H1 (cell line): ENCODE measurements at regions not wholly inside any gene's neighbourhood (a gene's known extent, or its start where the extent isn't known, plus 50 kb on each side); places are given as distances from the start of the nearest gene placed in this dataset.

Source experiments
- CTCF ChIA-PET: fragments of 300-600 bp; sonication (Branson Sonifier 250); formaldehyde crosslinking; loops from one replicate; lab custom pipeline; 2021; ENCODE audit not compliant: partially characterized antibody; lab: Charles Lee
- POLR2A ChIA-PET: fragments of 300-600 bp; sonication (Branson Sonifier 250); formaldehyde crosslinking; loops from one replicate; lab custom pipeline; 2021; ENCODE audit warnings: inconsistent platforms; ENCODE audit not compliant: partially characterized antibody; lab: Charles Lee
- DNase-seq, 2 experiments: peaks; one replicate each; pipeline versions ENCODE4 v3.0.0 to v3.0.0-alpha.2; 2010 to 2022; ENCODE audit warnings: low spot score in 2 of 2, low read depth in 1 of 2, mixed read lengths in 1 of 2
- FAIRE-seq: peaks from 2 replicates; lab custom pipeline; 2011; peaks lifted over from hg19 to GRCh38; lab: Jason Lieb, UNC
- H2AFZ ChIP-seq: 2 replicates; pipeline ENCODE4 v1.8.1; 2012; ENCODE audit warnings: low read length, inconsistent platforms
- H2AK5ac ChIP-seq: 2 replicates; pipeline ENCODE4 v1.6.1; 2013; ENCODE audit warnings: low read depth, low read length
- H2BK120ac ChIP-seq: replicated peaks from 2 replicates; pipeline ENCODE3; 2013; ENCODE audit warnings: low read depth, low read length, inconsistent platforms
- H2BK12ac ChIP-seq: 2 replicates; pipeline ENCODE4 v1.6.1; 2013; ENCODE audit warnings: low read depth, low read length
- H2BK15ac ChIP-seq: 2 replicates; pipeline ENCODE4 v1.6.1; 2013; ENCODE audit warnings: low read length
- H2BK20ac ChIP-seq: 2 replicates; pipeline ENCODE4 v1.6.1; 2013; ENCODE audit warnings: low read length
- H2BK5ac ChIP-seq: 2 replicates; pipeline ENCODE4 v1.6.1; 2013; ENCODE audit warnings: low read depth, low read length
- H3K14ac ChIP-seq: 2 replicates; pipeline ENCODE4 v1.6.1; 2013; ENCODE audit warnings: inconsistent platforms; ENCODE audit not compliant: insufficient read length
- H3K18ac ChIP-seq: 2 replicates; pipeline ENCODE4 v1.6.1; 2013; ENCODE audit warnings: low read length; ENCODE audit errors: extremely low read depth
- H3K23ac ChIP-seq: 2 replicates; pipeline ENCODE4 v1.6.1; 2013; ENCODE audit warnings: inconsistent platforms; ENCODE audit not compliant: insufficient read length
- H3K23me2 ChIP-seq: 2 replicates; pipeline ENCODE4 v1.6.1; 2013; ENCODE audit warnings: low read depth, low read length
- H3K27ac ChIP-seq: 2 replicates; pipeline ENCODE4 v1.6.1; 2011; ENCODE audit warnings: low read depth, low read length, inconsistent platforms
- H3K27me3 ChIP-seq, 4 experiments: replicated peaks in 1 of 4; 1 replicate in 1 of 4; 2 replicates in 3 of 4; pipeline versions ENCODE4 v1.6.1 to v1.8.1; 2011 to 2013; ENCODE audit warnings: low read length in 3 of 4, mild to moderate bottlenecking in 3 of 4, inconsistent platforms in 2 of 4, mixed read lengths in 2 of 4, moderate library complexity in 1 of 4; ENCODE audit not compliant: control insufficient read depth in 3 of 4, insufficient read depth in 3 of 4; ENCODE audit errors: extremely low read depth in 1 of 4
- H3K36me3 ChIP-seq, 4 experiments: 2 replicates each; pipeline versions ENCODE4 v1.6.1 to v1.8.1; 2011 to 2013; ENCODE audit warnings: mild to moderate bottlenecking in 4 of 4, low read length in 3 of 4, moderate library complexity in 2 of 4, control low read depth in 1 of 4, inconsistent platforms in 1 of 4; ENCODE audit not compliant: insufficient read depth in 4 of 4, control insufficient read depth in 2 of 4
- H3K4ac ChIP-seq: replicated peaks from 2 replicates; pipeline ENCODE3; 2013; ENCODE audit warnings: low read length, low read depth, mixed read lengths, inconsistent platforms; ENCODE audit not compliant: insufficient read length
- H3K4me1 ChIP-seq, 4 experiments: replicated peaks in 1 of 4; 1 replicate in 1 of 4; 2 replicates in 3 of 4; pipeline versions ENCODE4 v1.6.1 to v1.8.1; 2011 to 2013; ENCODE audit warnings: low read length in 3 of 4, inconsistent platforms in 2 of 4, mixed read lengths in 1 of 4; ENCODE audit not compliant: insufficient read depth in 4 of 4, control insufficient read depth in 3 of 4
- H3K4me2 ChIP-seq, 2 experiments: 2 replicates each; pipeline versions ENCODE4 v1.6.1 to v1.8.1; 2011 to 2013; ENCODE audit warnings: low read depth in 2 of 2, low read length in 2 of 2, control low read depth in 1 of 2, inconsistent platforms in 1 of 2, mild to moderate bottlenecking in 1 of 2; ENCODE audit not compliant: insufficient read depth in 1 of 2
- H3K4me3 ChIP-seq, 4 experiments: fragments of 200-600, 300-600 bp in 1 of 4; sonication (generic), shearing (Covaris generic), sonication (Bioruptor Twin) in 1 of 4; 2 replicates each; pipeline versions ENCODE4 v1.5.1 to v1.8.1; 2011 to 2016; ENCODE audit warnings: low read length in 4 of 4, low read depth in 3 of 4, control low read depth in 2 of 4, inconsistent platforms in 2 of 4, mild to moderate bottlenecking in 2 of 4, mixed read lengths in 1 of 4, moderate library complexity in 1 of 4; ENCODE audit not compliant: insufficient read depth in 2 of 4; ENCODE audit errors: extremely low read depth in 1 of 4
- H3K56ac ChIP-seq: replicated peaks from 2 replicates; pipeline ENCODE3; 2013; ENCODE audit warnings: low read depth, mild to moderate bottlenecking, mixed read lengths, low read length, inconsistent platforms; ENCODE audit not compliant: insufficient read length
- H3K79me1 ChIP-seq: 2 replicates; pipeline ENCODE4 v1.6.1; 2013; ENCODE audit warnings: low read depth, low read length, control low read depth
- H3K79me2 ChIP-seq, 2 experiments: 2 replicates each; pipeline versions ENCODE4 v1.6.1 to v1.8.1; 2012 to 2013; ENCODE audit warnings: low read length in 2 of 2, mild to moderate bottlenecking in 2 of 2, inconsistent platforms in 1 of 2; ENCODE audit not compliant: insufficient read depth in 2 of 2, control insufficient read depth in 1 of 2
- H3K9ac ChIP-seq, 4 experiments: replicated peaks in 1 of 4; 1 replicate in 1 of 4; 2 replicates in 3 of 4; pipeline versions ENCODE4 v1.6.1 to v1.8.1; 2011 to 2013; ENCODE audit warnings: low read depth in 3 of 4, low read length in 3 of 4, control low read depth in 2 of 4, mild to moderate bottlenecking in 2 of 4, moderate library complexity in 2 of 4, inconsistent platforms in 1 of 4; ENCODE audit errors: extremely low read depth in 1 of 4
- H3K9me3 ChIP-seq, 2 experiments: 2 replicates each; pipeline versions ENCODE4 v1.6.1 to v1.8.1; 2012 to 2013; ENCODE audit warnings: mild to moderate bottlenecking in 2 of 2, moderate library complexity in 2 of 2, control low read depth in 1 of 2, inconsistent platforms in 1 of 2, low read depth in 1 of 2, low read length in 1 of 2, mixed read lengths in 1 of 2; ENCODE audit not compliant: insufficient read depth in 2 of 2
- H4K20me1 ChIP-seq, 2 experiments: replicated peaks in 1 of 2; 2 replicates each; pipeline versions ENCODE3 to v1.8.1; 2011 to 2013; ENCODE audit warnings: inconsistent platforms in 2 of 2, low read length in 2 of 2, mild to moderate bottlenecking in 1 of 2; ENCODE audit not compliant: insufficient read depth in 2 of 2, control insufficient read depth in 1 of 2
- H4K5ac ChIP-seq: 2 replicates; pipeline ENCODE4 v1.6.1; 2013; ENCODE audit warnings: low read length, low read depth, mixed read lengths, inconsistent platforms; ENCODE audit not compliant: insufficient read length
- H4K8ac ChIP-seq: 2 replicates; pipeline ENCODE4 v1.8.0; 2013; ENCODE audit warnings: mild to moderate bottlenecking, moderate library complexity, low read length, inconsistent platforms; ENCODE audit not compliant: insufficient read depth; ENCODE audit errors: extremely low read depth
- H4K91ac ChIP-seq: replicated peaks from 2 replicates; pipeline ENCODE3; 2013; ENCODE audit warnings: low read length, mixed read lengths, inconsistent platforms; ENCODE audit not compliant: insufficient read length
- ASH2L ChIP-seq: fragments of 200-600, 300-600 bp; sonication (generic); IDR thresholded peaks from one replicate; pipeline ENCODE4 v1.7.1; 2017; ENCODE audit warnings: low read length
- ATF3 ChIP-seq: IDR thresholded peaks from 2 replicates; pipeline ENCODE4 v1.6.1; 2011; ENCODE audit warnings: low read depth, mild to moderate bottlenecking, low read length; ENCODE audit not compliant: insufficient read depth
- CBX8 ChIP-seq: fragments of 300-800, 300-1000 bp; sonication (generic); IDR thresholded peaks from 2 replicates; pipeline ENCODE4 v1.7.1; 2016; ENCODE audit warnings: low read depth, low read length, borderline replicate concordance
- HDAC2 ChIP-seq, 2 experiments: fragments of 300-600 bp in 1 of 2; sonication (generic) in 1 of 2; IDR thresholded peaks; 2 replicates each; pipeline ENCODE4 v1.6.1; 2011 to 2012; ENCODE audit warnings: low read depth in 2 of 2, low read length in 2 of 2, mild to moderate bottlenecking in 2 of 2, moderate library complexity in 2 of 2, borderline replicate concordance in 1 of 2, inconsistent platforms in 1 of 2
- KDM1A ChIP-seq: fragments of 200-600, 300-600 bp; sonication (generic); IDR thresholded peaks from 2 replicates; pipeline ENCODE4 v1.7.1; 2016; ENCODE audit warnings: mild to moderate bottlenecking, low read length, borderline replicate concordance
- MAFK ChIP-seq: IDR thresholded peaks from 2 replicates; pipeline ENCODE4 v1.6.1; 2012; ENCODE audit warnings: low read depth, mild to moderate bottlenecking, improper control_type of control experiment, low read length
- PHF8 ChIP-seq: fragments of 200-600 bp; sonication (generic); conservative IDR thresholded peaks from 2 replicates; pipeline ENCODE4 v1.7.1; 2012; ENCODE audit warnings: low read depth, mild to moderate bottlenecking, inconsistent platforms, low read length, moderate library complexity
- RAD21 ChIP-seq, 2 experiments: IDR thresholded peaks in 1 of 2; conservative IDR thresholded peaks in 1 of 2; 2 replicates each; pipeline ENCODE4 v1.6.1; 2011; ENCODE audit warnings: low read depth in 2 of 2, low read length in 2 of 2, improper control_type of control experiment in 1 of 2, inconsistent platforms in 1 of 2, mild to moderate bottlenecking in 1 of 2, moderate library complexity in 1 of 2
- SIN3A ChIP-seq, 2 experiments: IDR thresholded peaks in 1 of 2; conservative IDR thresholded peaks in 1 of 2; 2 replicates each; pipeline ENCODE4 v1.6.1; 2011 to 2012; ENCODE audit warnings: low read length in 2 of 2, improper control_type of control experiment in 1 of 2, low read depth in 1 of 2, mild to moderate bottlenecking in 1 of 2
- SIX5 ChIP-seq: IDR thresholded peaks from 2 replicates; pipeline ENCODE4 v1.6.1; 2011; ENCODE audit warnings: mild to moderate bottlenecking, low read depth, low read length
- SP2 ChIP-seq: IDR thresholded peaks from 2 replicates; pipeline ENCODE4 v1.6.1; 2012; ENCODE audit warnings: mild to moderate bottlenecking, low read length, inconsistent platforms
- TEAD4 ChIP-seq: IDR thresholded peaks from 2 replicates; pipeline ENCODE4 v1.6.1; 2012; ENCODE audit warnings: low read depth, low read length, inconsistent platforms, mixed read lengths
- WGBS, 2 experiments: shearing (Covaris generic) in 1 of 2; methylation state at CpG; one replicate each; pipeline versions ENCODE4 v1.1.6 to v1.1.7; 2013 to 2015; ENCODE audit warnings: low lambda C conversion rate in 2 of 2, mixed read lengths in 2 of 2, inconsistent platforms in 1 of 2, low coverage in 1 of 2, missing lambda C conversion rate in 1 of 2; ENCODE audit not compliant: insufficient replicate concordance in 2 of 2, insufficient coverage in 1 of 2, insufficient read length in 1 of 2; ENCODE audit errors: extremely low coverage in 1 of 2, missing lambda C conversion rate in 1 of 2; 5-methylcytosine and 5-hydroxymethylcytosine counted together

- H3K79me2 ChIP-seq: no peaks in the 10 kb centered on the region
- no peak overlapping the region for H3K27ac ChIP-seq
- no peak overlapping the region for H2BK120ac ChIP-seq
- no peaks in the 10 kb centered on the region for H3K79me1 ChIP-seq
- DNase-seq (no peak), FAIRE-seq (no peak)
- 82% methylated on average over 5 of the region's 5 CpGs; no CpG with 5 or more reads in 1 of the 2 experiments for WGBS, 2 experiments
- no peak overlapping the region for H3K4ac ChIP-seq
- H3K23ac ChIP-seq: no peak overlapping the region
- H4K20me1 ChIP-seq: no peaks in the 10 kb centered on the region
- H2BK20ac ChIP-seq: no peak overlapping the region
- CTCF ChIA-PET: interaction anchor here (0.7 to 1.4 kb wide), 3 partner anchors 11 to 132 kb away, joined by 3 to 4 read pairs (median 3); no protein-coding TSS in a partner anchor
- H3K27me3 ChIP-seq: no peaks in the 10 kb centered on the region
- no peak overlapping the region for H3K18ac ChIP-seq
- no peak overlapping the region for H2BK15ac ChIP-seq
- no peak overlapping the region for H3K56ac ChIP-seq
- POLR2A ChIA-PET: no interaction called here
- H3K4me2 ChIP-seq: no peak overlapping the region
- no peak overlapping the region for H2AFZ ChIP-seq
- no peaks in the 10 kb centered on the region for H3K4me1 ChIP-seq
- H2AK5ac ChIP-seq: no peak overlapping the region
- H3K23me2 ChIP-seq: no peaks in the 10 kb centered on the region
- H4K5ac ChIP-seq: no peak overlapping the region
- H3K9me3 ChIP-seq: no peaks in the 10 kb centered on the region
- no peak overlapping the region for H3K4me3 ChIP-seq
- H3K9ac ChIP-seq: no peak overlapping the region
- H3K36me3 ChIP-seq: no peaks in the 10 kb centered on the region
- no peak overlapping the region for H4K91ac ChIP-seq
- no peak overlapping the region for H3K14ac ChIP-seq
- no peak overlapping the region for H4K8ac ChIP-seq
- H2BK12ac ChIP-seq: no peak overlapping the region
- no peak overlapping the region for H2BK5ac ChIP-seq
- TF ChIP-seq ATF3: no peak
- TF ChIP-seq SP2: no peak
- no peak for TF ChIP-seq SIX5
- no peak for TF ChIP-seq HDAC2 (IDR thresholded peaks at IDR 0.05; ENCODE audit: borderline replicate concordance in 1 of 2, low read depth in 2 of 2, low read length in 2 of 2)
- no peak for TF ChIP-seq MAFK
- TF ChIP-seq SIN3A (conservative IDR thresholded peaks at IDR 0.05 in 1 of 2, IDR thresholded peaks at IDR 0.05 in 1 of 2; ENCODE audit: low read depth in 1 of 2, low read length in 2 of 2): no peak
- TF ChIP-seq ASH2L: no peak
- TF ChIP-seq TEAD4: no peak
- no peak for TF ChIP-seq RAD21 (IDR thresholded peaks at IDR 0.05 in 1 of 2, conservative IDR thresholded peaks at IDR 0.05 in 1 of 2; ENCODE audit: low read depth in 2 of 2, low read length in 2 of 2)
- no peak for TF ChIP-seq CBX8
- TF ChIP-seq KDM1A: no peak
- no peak for TF ChIP-seq PHF8
Observed at GRCh38 chr3:167908746-167909503, 173.4 kb downstream of the SERPINI1 start.
